Left lung (tissue), 4 donors: ENCODE measurements at regions not wholly inside any gene's neighbourhood (a gene's known extent, or its start where the extent isn't known, plus 50 kb on each side); places are given as distances from the start of the nearest gene placed in this dataset.

Experiments used
- ATAC-seq: fragments of 200-7000 bp; cut with Tn5 transposase; one replicate; pipeline ENCODE4 v1.9.1; 2020; ENCODE audit warnings: moderate library complexity
- DNase-seq, 4 donors: peaks; one replicate each; pipeline ENCODE4 v3.0.0-alpha.2; 2013 to 2020
- H3K27ac ChIP-seq, 2 donors: fragments of 200-600 bp; sonication (generic) in 1 of 2; one replicate each; pipeline versions ENCODE4 v1.5.0 to v1.8.0; 2020 to 2021
- H3K27me3 ChIP-seq, 2 donors: fragments of 200-600 bp; sonication (generic) in 1 of 2; one replicate each; pipeline versions ENCODE4 v1.5.0 to v1.8.0; 2020 to 2021
- H3K36me3 ChIP-seq, 2 donors: fragments of 200-600 bp; sonication (generic) in 1 of 2; one replicate each; pipeline versions ENCODE4 v1.5.0 to v1.8.0; 2020 to 2021
- H3K4me1 ChIP-seq, 2 donors: fragments of 200-600 bp; one replicate each; pipeline ENCODE4 v1.8.0; 2021
- H3K4me3 ChIP-seq, 2 donors: fragments of 200-600 bp; sonication (generic) in 1 of 2; one replicate each; pipeline versions ENCODE4 v1.5.0 to v1.8.0; 2020 to 2021; ENCODE audit warnings: mild to moderate bottlenecking in 1 of 2
- H3K9me3 ChIP-seq, 2 donors: fragments of 200-600 bp; sonication (generic) in 1 of 2; one replicate each; pipeline versions ENCODE4 v1.5.0 to v1.8.0; 2020 to 2021
- intact Hi-C, 2 donors: fragments of 100-400 bp; cut with DNase I; formaldehyde crosslinking; loops; one replicate each; pipeline versions ENCODE4 v1.11.2 to v1.14.2; 2022
- TF ChIP-seq, protein P1 (sequence below), 2 donors: fragments of 200-600 bp; sonication (generic) in 1 of 2; IDR thresholded peaks; one replicate each; pipeline versions ENCODE4 v1.5.0 to v1.8.0; 2021; ENCODE audit warnings: antibody characterized with exemption in 2 of 2
- donor health status: DM: no; HTN: yes; CAD: no.
- donor health status: DM: no; HTN: no; CAD: no.

DNA sequence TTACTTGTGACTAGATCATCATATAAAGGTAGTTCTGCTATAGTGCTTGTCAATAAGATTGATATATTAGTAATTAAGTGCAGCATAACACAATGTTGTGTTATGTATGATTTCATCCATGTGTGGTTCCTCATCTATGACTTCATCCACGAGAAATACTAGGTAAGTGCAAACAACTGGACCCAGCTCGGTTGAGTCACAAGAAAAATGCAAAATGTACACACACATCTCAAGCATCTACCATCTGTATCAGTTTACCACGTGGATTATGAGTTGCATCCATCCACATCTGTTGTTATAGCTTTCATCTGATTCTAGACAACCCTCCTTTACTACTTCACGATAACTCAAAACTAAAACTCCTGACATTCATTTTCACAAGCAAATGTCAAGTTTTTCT, 517.0 kb upstream of the CITED2 start:
- H3K9me3 ChIP-seq, result no peaks in the 10 kb centered on the region
- H3K4me3 ChIP-seq, result no peak overlapping the region
- H3K4me1 ChIP-seq, result no peaks in the 10 kb centered on the region
- no peak for DNase-seq
- H3K27me3 ChIP-seq, result no peaks in the 10 kb centered on the region
- intact Hi-C loops, result no loop called here
- no peak for ATAC-seq
- H3K27ac ChIP-seq, result no peak overlapping the region
- H3K36me3 ChIP-seq, result no peaks in the 10 kb centered on the region
- TF ChIP-seq, protein P1, sequence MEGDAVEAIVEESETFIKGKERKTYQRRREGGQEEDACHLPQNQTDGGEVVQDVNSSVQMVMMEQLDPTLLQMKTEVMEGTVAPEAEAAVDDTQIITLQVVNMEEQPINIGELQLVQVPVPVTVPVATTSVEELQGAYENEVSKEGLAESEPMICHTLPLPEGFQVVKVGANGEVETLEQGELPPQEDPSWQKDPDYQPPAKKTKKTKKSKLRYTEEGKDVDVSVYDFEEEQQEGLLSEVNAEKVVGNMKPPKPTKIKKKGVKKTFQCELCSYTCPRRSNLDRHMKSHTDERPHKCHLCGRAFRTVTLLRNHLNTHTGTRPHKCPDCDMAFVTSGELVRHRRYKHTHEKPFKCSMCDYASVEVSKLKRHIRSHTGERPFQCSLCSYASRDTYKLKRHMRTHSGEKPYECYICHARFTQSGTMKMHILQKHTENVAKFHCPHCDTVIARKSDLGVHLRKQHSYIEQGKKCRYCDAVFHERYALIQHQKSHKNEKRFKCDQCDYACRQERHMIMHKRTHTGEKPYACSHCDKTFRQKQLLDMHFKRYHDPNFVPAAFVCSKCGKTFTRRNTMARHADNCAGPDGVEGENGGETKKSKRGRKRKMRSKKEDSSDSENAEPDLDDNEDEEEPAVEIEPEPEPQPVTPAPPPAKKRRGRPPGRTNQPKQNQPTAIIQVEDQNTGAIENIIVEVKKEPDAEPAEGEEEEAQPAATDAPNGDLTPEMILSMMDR (IDR thresholded peaks at IDR 0.05), result no peak

DNA sequence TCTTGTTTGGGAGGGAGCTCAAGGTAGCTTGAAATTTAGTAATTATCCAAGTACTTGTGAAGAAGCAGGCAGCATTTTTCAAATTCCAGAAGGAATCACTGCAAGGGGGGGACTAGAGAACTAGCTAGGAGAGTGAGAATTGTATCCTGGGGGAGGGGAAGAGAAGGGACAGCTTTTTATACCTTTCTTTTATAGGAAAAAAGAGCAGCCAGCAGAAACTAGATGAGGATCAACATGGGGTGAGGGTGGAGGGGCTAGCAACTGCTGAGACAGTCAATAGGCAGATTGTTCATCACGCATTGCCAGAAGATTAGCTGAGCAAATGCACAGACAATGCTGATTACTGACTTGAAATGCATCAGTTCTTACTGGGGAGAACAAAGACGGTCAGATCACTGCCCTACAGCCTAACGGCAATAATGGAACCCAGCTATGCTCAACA, 514.3 kb upstream of the CITED2 start:
- Histone ChIP-seq H3K36me3 (no peaks in the 10 kb centered on the region), H3K4me1 (peaks cover 0 to 16% of the 10 kb centered on the region in 2 donors), H3K4me3 (no peak overlapping the region), H3K27ac (no peak overlapping the region), H3K9me3 (no peaks in the 10 kb centered on the region), H3K27me3 (no peaks in the 10 kb centered on the region)
- ATAC-seq (no peak), DNase-seq (no peak)
- intact Hi-C loops, result no loop called here
- TF ChIP-seq, protein P1 (IDR thresholded peaks at IDR 0.05), result no peak

DNA sequence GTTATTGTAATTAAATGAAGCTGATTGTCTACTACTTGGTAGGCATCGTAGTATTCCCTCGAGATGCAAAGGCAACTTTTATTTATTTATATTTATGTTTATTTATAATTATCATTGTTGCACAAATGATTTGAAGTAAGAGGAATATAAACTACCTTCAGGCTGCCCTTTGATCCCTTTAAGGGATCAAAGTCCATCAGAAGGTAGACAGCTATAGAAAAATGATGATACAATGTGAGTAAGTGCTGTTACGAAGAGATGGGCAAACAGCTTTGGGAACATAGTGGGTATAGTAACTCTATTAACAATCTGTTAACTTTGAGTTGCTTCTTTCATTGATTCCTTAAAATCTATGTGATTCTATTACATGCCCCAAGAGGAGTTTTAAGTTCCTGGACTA, 512.8 kb upstream of the CITED2 start:
- DNase-seq (no peak), ATAC-seq (no peak)
- Histone ChIP-seq H3K27me3 (no peaks in the 10 kb centered on the region), H3K36me3 (no peaks in the 10 kb centered on the region), H3K27ac (no peak overlapping the region), H3K4me1 (peaks cover 0 to 27% of the 10 kb centered on the region in 2 donors), H3K4me3 (no peak overlapping the region), H3K9me3 (no peaks in the 10 kb centered on the region)
- TF ChIP-seq, protein P1 (IDR thresholded peaks at IDR 0.05), result no peak
- intact Hi-C loops, result no loop called here

DNA sequence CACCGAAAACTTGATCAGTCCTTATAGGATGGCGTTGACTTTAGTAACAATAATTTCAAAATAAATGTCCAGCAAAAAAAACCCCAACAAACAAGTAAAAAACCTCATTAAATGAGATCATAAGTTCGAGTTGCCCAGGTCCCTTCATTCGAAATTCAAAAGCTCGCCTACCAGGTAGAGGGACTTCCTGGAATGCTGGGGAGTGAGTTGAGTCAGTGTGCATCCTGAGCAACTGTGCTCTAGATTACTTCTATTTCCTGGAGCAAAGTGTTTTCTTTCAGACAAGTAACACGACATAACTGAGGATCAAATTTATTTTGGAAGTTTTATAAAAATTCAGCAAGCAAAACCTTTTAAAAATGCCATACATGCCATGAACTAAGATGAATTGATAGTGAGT, 511.9 kb upstream of the CITED2 start:
- TF ChIP-seq, protein P1 (IDR thresholded peaks at IDR 0.05), result no peak
- Histone ChIP-seq H3K9me3 (no peaks in the 10 kb centered on the region), H3K4me1 (peaks cover 0 to 27% of the 10 kb centered on the region in 2 donors), H3K4me3 (no peak overlapping the region), H3K36me3 (no peaks in the 10 kb centered on the region), H3K27ac (no peak overlapping the region), H3K27me3 (no peaks in the 10 kb centered on the region)
- DNase-seq (no peak), ATAC-seq (no peak)
- intact Hi-C loops, result no loop called here

DNA sequence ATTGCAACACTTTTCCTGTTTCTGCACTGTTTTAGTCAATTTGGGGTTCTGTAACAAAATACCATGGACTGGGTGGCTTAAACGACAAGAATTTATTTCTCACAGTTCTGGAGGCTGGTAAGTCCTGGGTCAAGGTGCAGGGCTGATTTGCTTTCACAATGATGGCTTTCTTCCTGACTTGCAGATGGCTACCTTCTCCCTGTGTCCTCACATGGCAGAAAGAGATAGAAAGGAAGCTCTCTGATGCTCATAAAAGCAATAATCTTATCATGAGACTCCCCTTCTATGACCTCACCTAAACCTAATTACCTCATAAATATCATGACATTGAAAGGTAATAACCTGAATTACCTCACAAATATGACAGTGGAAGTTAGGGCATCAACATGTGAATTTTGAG, 511.5 kb upstream of the CITED2 start:
- TF ChIP-seq, protein P1 (IDR thresholded peaks at IDR 0.05), result no peak
- intact Hi-C loops, result no loop called here
- no peak for ATAC-seq

More for the DNA sequence above, 511.5 kb upstream of the CITED2 start:
- Histone ChIP-seq H3K4me3 (no peak overlapping the region), H3K36me3 (no peaks in the 10 kb centered on the region), H3K4me1 (peaks cover 0 to 27% of the 10 kb centered on the region in 2 donors), H3K27ac (no peak overlapping the region), H3K27me3 (no peaks in the 10 kb centered on the region), H3K9me3 (no peaks in the 10 kb centered on the region)
- DNase-seq, result no peak
